NK-92 treated with Interleukin-12 subunit alpha and Interleukin-12 subunit beta, amount 100 ng/mL, for 24 hours (cell line): ENCODE measurements at regions not wholly inside any gene's neighbourhood (a gene's known extent, or its start where the extent isn't known, plus 50 kb on each side); places are given as distances from the start of the nearest gene placed in this dataset.

Experiments used
- DNase-seq: peaks from one replicate; lab custom pipeline; 2025; lab: John Stamatoyannopoulos, UW

DNA sequence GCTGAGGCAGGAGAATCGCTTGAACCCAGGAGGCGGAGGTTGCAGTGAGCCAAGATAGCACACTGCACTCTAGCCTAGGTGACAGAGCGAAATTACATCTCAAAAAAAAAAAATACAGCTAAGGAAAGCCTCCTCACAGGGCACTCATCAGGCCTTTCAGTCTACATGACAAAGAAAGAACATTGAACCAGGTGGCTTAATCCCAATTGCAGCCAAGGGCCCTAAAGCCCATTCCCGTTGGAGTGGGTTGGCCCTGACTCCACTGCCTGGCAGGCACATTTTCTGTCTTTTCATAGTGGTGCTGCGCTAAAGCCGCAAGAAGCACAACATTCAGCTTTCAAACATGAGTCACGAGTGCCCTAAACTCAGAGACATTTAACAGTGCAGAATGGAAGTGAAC lies 372.5 kb downstream of the RNF144A start:
- DNase-seq, result no peak

DNA sequence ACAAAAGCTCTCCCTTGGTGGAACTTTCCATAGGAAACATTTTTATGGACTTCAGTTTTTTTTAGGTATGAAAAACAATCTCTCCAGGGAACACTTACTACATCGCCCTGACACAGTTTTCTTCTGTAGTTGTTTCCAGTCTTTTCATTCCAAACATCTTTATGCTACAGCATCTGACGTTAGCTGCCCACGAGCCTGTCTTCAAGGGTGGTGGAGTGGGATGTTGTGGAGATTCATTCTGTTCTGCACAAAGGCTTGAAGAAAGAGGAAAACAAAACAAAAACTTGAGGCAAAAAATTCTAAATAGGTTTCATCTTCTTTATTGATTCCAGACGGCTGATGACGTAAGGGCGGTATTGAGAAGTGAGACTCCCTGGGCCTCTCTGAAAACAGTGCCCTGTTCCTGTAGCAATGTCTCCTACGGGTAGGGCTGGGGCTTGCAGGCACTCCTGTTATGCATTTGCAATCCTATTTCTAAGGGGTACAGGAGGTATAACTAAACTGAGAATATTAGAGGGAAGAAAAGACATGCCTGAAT lies 375.0 kb downstream of the RNF144A start:
- DNase-seq, result no peak

DNA sequence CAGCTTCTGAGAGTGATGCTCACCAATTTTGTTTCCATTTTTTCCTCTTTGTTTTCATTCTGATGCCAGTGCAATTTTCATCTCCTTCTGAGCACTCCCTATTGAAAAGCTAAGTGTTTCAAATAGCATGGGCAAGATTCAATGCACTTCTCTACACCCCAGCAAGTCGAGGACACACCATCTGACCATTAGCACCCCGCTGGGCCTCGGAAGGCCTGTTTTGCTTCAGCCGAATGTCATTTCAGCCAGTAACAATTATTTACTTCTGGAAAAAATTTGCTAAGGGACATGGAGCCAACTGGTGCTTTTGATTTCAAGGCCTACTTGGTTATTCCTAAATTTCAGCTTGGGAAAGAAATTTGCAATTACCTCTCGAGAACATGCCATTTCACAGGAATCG lies 392.4 kb downstream of the RNF144A start:
- DNase-seq, result no peak

DNA sequence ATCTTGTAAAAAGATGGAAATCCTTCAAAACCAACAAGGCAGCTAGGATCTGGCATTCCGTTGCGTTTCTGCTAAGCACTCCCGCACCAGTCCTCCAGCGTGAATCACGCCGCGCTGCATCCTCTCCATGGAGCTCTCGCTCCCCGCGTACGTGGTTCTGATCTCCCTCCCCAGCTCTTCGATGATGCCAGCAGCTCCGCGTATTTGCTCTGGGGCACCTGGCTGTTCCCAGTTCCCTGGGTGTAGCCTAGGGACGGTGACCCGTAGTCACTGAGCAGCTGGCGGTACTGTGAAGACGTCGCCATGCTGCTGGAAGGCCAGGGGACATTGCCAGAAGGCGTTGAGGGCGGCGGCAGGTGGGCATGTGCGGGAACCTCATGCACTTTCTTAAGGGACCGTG lies 407.5 kb downstream of the RNF144A start:
- no peak for DNase-seq

DNA sequence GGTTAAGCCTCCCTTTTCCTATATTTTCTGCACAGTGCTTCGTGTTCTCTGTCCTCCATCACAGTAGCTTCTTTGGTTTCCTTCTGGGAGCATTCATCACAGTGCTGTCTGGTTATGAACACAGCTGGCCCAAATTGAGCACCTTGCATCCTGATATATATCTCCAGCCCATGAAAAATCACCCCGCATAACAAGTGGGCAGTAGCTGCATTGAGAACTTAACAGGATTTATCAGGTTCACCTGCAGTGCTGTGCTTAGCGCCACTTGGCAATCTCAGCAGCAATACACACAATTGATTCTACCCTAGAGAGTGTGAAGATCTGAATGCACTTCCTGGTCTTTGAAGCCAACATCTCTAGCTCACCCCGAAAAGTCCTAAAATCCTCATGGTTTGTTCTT lies 408.0 kb downstream of the RNF144A start:
- no peak for DNase-seq

DNA sequence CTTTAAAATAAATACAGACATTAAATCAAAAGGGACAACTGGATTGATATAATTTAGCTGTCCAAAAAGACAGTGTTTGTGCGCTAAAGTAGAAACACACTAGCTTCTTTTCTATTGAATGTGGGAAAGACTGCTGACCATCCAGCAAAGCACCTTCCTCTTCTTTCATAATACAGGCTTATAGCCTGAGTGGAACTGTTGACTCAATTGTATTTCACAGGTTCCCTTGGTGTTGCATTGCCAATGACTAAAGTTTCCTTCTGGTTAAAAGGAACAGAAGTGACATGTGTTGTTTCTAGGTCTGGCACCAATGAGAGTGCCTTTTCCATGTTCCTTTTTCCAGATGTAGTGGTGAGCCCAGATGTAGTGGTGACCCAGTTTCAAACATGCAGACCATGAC lies 412.3 kb downstream of the RNF144A start:
- no peak for DNase-seq

DNA sequence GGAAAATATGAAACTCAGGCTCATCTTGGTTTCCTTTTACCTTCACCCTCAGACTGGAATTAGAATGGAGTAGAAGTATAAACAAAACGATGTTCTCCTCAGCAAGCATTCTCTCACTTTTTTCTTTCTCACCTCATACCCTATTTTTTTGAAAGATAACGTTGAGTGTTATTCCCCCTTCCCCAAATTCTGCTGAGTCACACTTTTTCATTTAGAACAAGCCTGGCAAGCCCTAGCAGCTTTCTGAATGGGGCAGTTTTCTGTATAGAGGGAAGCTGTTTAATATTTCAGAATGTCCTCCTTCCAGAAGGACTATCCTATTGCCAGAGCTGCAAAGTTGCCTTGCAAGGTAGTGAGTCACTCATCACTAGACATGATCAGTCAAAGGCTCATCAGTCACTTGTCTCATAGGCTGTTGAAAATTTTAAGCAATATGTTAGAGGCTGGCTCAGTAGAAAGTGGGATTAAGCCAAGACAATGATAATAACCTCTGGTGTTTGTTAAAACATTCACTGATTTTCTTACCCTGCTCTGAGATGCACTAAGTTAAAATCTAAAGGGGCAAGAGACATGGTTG lies 416.1 kb downstream of the RNF144A start:
- DNase-seq, result no peak

DNA sequence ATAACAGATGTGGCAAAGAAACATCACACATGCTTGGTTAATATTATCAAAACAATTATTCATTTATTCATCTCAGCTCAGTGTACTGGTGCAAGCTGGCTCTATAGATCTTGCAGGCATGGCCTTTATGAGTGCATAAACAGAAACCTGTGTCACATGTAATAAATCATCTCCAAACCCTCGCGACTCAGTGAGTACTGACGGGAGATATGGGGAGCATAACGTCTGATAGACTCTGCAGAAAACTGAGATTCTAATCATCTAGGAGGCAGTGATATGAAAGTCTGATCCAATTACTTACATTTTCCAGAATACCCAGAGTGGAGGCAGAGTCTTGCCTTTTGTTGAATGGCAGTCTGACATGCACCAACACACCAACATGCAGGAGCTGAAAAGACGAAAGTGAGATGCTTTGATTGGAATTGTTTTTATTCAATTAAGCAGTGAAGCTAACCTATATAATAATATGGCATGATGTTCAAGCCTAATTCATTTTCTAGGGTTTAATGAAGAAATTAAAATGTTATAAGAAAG lies 416.8 kb downstream of the RNF144A start:
- DNase-seq, result no peak

DNA sequence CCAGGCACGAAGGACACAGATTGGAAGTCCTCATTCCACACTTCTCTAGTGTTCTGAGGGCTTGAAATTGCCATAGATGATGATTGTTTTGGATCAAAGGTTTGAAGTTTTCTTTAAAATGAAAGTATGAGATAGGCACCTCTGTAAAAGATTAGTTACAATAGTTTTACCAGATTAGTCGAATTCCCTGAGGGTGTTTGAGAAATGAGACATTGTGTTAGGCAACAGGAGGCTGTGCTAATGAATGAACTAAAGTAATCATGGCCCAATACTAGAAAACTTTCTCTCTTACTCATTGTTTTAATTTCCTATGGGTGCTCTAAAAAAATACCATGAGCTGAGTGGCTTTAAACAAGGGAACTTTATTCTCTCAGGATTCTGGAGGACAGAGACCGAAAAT lies 421.7 kb downstream of the RNF144A start:
- DNase-seq, result no peak

DNA sequence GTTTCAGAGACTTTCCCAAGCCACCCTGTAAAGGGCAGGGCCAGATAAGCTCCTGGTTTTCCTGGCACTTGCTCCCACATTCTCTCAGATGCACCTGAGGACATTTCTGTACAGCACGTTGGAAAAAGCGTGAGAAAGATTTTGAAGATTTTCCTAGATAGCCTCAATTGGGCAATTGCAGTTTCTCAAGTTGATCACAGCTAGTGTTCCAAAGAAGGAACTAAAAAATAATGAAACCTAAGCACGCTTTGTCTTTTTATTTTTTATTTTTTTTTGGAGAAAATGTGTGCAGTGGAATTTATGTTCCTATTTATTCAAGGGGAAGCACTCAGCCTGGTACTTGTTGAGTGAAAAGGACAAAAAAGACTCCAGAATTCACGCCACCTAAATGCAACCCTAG lies 429.1 kb downstream of the RNF144A start:
- no peak for DNase-seq

DNA sequence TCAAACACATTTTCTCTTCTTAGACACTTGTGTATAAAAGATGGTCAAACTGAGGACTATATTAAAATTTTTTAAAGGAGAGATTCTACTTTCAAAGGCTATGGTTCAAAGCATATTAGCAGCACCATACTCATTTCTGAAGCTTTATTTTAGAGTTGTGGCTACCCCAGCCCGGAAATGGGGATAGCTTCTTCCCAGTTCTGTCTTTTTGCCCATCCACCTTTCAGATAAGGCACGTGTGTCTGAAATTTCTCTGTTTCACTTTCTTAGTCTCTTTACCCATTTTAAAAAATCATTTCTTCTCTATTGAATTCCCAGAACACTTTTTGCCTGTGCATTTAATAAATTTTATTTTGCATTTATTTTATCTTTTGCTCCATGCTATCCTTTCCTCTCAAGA lies 431.5 kb downstream of the RNF144A start:
- no peak for DNase-seq

DNA sequence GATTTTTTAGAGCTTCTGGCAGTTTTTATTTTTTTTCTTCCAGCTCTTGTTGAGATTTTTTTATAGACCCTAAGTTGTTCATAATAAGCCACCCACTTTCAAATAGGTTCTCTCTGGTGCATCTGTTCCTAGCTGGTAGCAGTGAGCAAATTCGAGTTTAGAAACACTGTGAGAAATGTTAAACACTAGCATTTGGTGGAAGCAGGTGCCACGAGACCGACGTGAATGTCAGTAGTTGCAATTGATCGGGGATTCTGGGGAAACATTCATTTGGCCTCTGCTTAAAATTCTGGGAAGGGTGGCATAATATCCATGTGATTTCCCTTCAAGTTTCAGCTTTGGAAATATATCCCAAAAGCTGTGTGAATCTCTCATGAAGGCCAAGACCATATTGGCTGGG lies 435.0 kb downstream of the RNF144A start:
- DNase-seq, result no peak

DNA sequence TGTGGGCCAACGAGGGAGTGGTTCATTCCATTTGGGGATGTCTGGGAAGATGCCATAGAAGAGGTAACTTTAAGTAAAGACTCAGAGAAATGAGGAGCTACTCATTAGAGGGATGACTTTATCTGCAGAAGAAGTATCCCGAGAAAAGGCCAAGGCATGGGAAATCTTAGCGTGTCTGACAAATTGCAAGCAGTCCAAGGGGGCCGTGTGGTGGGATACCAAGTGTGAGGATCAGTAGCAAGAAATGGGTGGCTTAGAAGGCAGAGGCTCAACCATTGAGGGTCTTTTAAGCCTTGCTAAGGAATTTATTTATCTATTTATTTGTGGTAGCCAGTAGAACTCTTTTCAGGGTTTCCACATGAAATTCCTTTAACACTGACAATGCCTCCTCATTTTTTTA lies 436.4 kb downstream of the RNF144A start:
- DNase-seq, result no peak

DNA sequence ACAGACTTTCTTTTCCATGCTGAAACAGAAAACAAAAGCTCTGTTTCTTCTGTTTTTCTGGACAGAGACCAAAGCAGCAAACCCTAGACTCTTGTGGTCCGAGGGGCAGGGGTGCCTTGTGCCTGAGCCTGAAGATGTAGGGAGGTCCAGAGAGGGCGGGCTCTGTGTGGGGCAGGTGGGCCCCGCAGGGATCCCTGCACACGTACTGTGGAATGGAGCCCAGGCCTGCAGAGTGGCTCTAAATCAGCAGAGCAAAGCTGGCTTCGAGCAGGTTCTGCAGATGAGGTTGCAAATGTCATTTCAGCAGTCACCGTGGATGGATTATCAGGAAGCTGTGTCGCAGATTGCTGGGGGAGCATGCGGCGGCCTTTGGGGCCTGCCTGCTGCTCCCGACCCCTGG lies 438.6 kb downstream of the RNF144A start:
- no peak for DNase-seq

DNA sequence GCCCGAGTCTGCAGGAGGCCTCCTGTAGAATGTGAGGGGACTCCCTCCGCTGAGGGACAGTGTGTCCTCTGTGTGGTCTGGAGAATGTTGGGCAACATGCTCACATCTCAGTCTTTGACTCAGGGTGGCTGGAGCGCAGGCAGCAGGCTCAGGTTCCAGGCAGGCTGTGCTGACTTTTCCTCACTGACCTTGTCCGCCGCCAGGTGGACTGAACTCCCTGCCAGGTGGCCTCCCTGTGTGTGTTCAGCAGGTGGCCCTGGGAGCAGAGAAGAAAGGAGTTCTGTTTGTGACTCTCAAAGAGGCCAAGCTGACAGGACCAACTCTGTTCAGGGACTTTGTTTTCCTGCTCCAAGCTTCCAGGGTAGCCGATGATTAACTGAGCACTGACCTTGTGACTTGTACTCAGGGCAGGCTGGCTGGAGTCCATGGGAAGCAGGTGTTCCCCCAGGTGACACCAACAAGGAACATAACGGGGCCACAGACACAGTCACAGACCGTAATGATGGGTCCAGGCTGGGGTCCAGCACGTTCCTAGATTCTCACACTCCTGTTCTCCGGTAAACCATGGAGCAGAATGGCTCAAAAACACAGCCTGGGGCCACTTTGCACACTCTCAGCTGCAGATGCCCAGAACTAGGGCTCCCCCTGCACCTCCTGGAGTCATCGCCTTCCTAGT lies 439.8 kb downstream of the RNF144A start:
- DNase-seq, result no peak

DNA sequence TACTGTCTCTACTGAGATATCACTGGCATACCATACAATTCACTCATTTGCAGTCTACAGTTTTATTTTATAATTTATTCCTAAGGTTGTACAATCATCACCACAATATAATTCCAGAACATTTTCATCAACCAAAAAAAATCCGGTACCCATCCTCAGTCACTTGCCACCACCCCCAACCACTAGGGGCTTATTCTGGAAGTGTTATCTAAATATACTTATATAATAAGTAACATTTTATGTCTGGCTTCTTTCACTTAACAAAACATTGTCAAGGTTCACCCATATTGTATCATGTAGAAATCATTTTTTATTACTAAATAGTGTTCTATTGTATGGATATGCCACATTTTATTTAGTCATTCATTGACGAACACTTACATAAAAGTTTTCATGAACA lies 440.8 kb downstream of the RNF144A start:
- no peak for DNase-seq

DNA sequence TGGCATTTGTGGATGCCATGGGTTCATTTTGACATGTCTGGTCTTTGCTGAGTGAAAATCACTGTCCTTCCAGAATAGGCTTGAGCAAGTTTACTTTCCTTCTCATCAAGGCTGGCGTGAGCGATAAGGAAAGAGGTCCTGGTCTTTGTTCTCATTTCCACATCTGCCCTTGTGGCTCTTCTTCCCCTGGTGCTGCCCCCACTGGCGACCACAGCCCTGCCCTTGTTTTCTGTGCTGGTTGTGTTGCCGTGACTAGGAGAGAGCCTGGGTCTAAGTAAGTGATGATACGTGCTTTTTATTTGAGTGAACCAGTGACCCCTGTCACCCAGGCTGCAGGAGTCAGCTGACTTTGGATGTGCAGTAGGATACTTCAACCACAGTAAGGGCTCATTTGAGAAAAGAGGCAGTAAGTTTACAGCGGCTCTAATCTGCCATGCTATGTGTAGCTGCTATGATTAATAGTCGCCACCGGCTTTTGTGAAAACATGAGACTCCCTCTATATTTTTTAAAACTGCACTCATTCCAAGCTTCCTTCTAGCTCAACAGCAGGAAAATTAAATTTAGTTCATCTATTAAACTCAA lies 441.7 kb downstream of the RNF144A start:
- no peak for DNase-seq

DNA sequence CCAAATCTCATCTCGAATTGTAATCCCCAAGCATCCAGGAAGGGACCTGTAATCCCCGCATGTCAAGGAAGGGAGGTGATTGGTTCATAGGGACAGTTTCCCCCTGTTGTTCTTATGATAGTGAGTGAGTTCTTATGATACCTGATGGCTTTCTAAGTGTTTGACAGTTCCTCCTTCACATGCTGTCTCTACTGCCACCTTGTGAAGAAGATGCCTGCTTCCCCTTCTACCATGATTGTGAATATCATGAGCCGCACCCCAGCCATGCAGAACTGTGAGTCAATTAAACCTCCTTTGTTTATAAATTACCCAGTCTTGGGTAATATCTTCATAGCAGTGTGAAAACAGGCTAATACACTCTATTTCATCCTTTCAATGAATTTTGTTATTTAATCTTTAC lies 446.7 kb downstream of the RNF144A start:
- no peak for DNase-seq

DNA sequence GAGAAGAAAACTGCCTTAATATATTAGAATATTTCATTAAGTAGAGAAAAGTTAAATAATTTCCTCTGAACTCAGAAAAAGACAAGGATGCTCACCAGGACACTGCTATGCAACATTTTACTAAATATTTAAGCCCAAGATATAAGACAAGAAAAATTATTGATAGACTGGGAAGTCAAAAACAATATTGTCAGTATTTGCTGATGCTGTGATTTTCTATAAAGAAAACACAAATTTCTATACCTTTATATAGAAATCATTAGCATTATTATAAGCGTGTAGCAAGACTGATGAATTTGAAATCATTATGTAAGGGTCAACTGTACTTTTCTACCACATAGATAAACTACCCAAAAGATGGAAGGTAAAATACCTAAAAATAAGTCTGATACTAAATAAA lies 451.0 kb downstream of the RNF144A start:
- DNase-seq, result no peak

DNA sequence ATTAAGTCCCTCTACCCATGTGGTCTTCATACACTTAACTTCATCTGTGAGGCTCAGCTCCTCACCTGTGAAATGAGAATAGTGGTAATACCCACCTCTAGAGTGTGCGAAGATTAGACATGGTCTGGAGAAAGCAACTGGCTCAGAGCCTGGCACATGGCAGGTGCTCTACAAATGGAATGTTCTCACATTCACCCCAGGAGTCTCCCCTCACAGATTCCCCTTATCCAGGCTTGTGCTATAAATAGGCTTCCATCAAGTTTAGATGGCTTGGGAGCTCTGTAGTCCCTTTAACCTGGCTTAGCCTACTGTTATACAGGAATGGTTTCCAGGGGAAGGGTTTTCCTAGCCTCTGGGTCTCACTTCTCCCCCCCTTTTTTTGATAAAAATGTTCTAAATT lies 455.9 kb downstream of the RNF144A start:
- DNase-seq, result no peak

DNA sequence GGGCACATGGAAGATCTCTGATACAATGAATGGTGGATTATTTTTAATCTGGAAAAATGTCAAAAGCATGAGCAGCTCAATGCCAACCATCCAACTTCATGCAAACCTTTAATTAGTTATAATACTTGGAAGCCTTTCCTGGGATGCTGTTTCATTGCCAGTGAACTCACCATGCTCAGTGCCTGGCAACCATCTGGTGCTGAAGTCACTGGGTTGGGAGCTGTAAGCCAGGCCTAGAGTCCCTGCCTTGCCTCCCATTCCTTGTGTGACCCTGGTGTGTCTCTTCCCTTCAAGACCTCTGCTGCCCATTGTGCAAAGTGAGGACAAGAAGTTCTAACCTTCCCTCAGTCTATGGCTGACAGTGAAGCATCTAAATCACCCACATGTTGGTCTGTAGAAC lies 458.7 kb downstream of the RNF144A start:
- no peak for DNase-seq

DNA sequence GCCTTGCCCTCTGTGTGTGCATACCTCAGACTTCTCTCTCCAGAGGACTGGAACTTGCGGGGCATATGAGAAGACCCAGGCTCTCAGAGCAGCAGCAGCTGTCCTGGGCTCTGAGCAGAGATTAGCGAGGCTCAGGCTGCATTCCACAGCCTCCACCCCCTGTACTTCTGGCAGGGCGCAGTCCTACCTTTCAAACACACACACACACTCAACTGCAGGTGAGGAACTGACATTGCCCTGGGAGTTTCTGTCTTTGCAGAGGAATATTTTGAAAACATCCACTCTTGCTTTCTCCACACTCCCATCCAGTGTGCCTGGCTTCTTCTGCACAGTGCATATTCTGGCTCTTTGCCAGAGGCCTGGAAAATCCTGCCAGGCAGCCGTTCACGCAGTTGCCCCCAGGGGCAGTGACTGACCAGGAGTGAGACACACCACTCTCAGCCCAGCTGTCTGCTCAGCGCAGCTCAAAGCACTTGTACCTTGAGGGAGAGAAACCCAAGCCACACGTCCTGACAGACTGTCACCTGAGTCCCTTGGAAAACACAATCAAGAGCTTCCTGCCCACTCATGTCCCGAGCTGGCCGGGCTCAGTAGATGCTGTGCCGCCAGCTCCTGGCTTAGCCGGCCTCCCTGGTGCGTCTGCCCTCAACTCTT lies 460.8 kb downstream of the RNF144A start:
- no peak for DNase-seq

DNA sequence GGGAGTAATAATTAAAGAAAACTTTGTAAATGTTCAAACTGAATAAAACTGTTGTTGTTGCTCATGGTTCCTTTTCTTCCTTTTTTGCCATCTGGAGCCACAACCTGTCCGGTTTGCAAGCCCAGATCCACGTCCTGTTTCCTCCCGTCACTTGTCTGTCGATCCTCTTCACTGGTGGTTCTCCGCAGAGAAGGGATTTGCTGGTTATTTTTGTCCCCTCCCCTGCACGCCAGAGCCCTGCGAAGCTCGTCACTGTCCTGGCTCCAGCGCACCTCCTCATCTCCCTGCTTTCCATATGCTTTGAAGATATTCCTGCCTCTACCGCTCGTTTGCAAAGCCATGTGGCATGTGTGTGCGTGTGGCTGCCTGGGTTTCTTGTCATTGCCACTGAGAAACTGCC lies 461.4 kb downstream of the RNF144A start:
- DNase-seq, result no peak
